SH-SY5Y (cell line): ENCODE measurements at regions not wholly inside any gene's neighbourhood (a gene's known extent, or its start where the extent isn't known, plus 50 kb on each side); places are given as distances from the start of the nearest gene placed in this dataset.

Experiments used
- GATA2 ChIP-seq: IDR thresholded peaks from 2 replicates; pipeline ENCODE4 v1.6.1; 2011; ENCODE audit warnings: mild to moderate bottlenecking, low read depth, low read length
- GATA3 ChIP-seq: IDR thresholded peaks from 2 replicates; pipeline ENCODE4 v1.6.1; 2011; ENCODE audit warnings: low read depth, mild to moderate bottlenecking, low read length, moderate library complexity

- no peak for TF ChIP-seq GATA2
- no peak for TF ChIP-seq GATA3
Observed at GRCh38 chr12:123058481-123058880, 78.0 kb downstream of the ARL6IP4 start.
